GM12892 (cell line): ENCODE measurements at regions not wholly inside any gene's neighbourhood (a gene's known extent, or its start where the extent isn't known, plus 50 kb on each side); places are given as distances from the start of the nearest gene placed in this dataset.

ENCODE experiments used
- DNase-seq: peaks from one replicate; pipeline ENCODE4 v3.0.0; 2011; ENCODE audit not compliant: insufficient read length
- FAIRE-seq: peaks from 2 replicates; lab custom pipeline; 2011; peaks lifted over from hg19 to GRCh38; lab: Jason Lieb, UNC
- POLR2A ChIP-seq: IDR thresholded peaks from 2 replicates; pipeline ENCODE4 v1.6.1; 2011; ENCODE audit warnings: low read depth, low read length, control low read depth
- POLR2AphosphoS5 ChIP-seq: IDR thresholded peaks from 2 replicates; pipeline ENCODE4 v1.6.1; 2011; ENCODE audit warnings: low read depth, low read length, control low read depth
- TAF1 ChIP-seq: IDR thresholded peaks from 2 replicates; pipeline ENCODE4 v1.6.1; 2011; ENCODE audit warnings: low read depth, mild to moderate bottlenecking, control low read depth, low read length, borderline replicate concordance

GRCh38 chr17:65417406-65418221 lies 143.8 kb downstream of the AXIN2 start:
- FAIRE-seq (no peak), DNase-seq (no peak)
- TF ChIP-seq POLR2AphosphoS5 (no peak), TAF1 (no peak), POLR2A (no peak)

- no peak for TF ChIP-seq TAF1
- no peak for TF ChIP-seq POLR2A
- TF ChIP-seq POLR2AphosphoS5, result no peak
- FAIRE-seq, result no peak
- DNase-seq, result no peak
Observed at GRCh38 chr17:65415991-65416390, 145.5 kb downstream of the AXIN2 start.

GRCh38 chr17:65413390-65413789 lies 148.1 kb downstream of the AXIN2 start:
- no peak for DNase-seq
- TF ChIP-seq TAF1 (no peak), POLR2A (no peak)
- no peak for FAIRE-seq

GRCh38 chr17:65409381-65409780 lies 152.1 kb downstream of the AXIN2 start:
- no peak for FAIRE-seq
- DNase-seq, result no peak

GRCh38 chr17:65408050-65408449 lies 153.4 kb downstream of the AXIN2 start:
- TF ChIP-seq TAF1 (no peak), POLR2A (no peak)
- DNase-seq, result no peak
- no peak for FAIRE-seq

More at GRCh38 chr17:65409381-65409780, 152.1 kb downstream of the AXIN2 start:
- TF ChIP-seq TAF1 (no peak), POLR2A (no peak), POLR2AphosphoS5 (no peak)

GRCh38 chr17:65407017-65407416 lies 154.4 kb downstream of the AXIN2 start:
- no peak for DNase-seq
- no peak for FAIRE-seq
- TF ChIP-seq POLR2AphosphoS5, result no peak
- TF ChIP-seq POLR2A, result no peak
- no peak for TF ChIP-seq TAF1

GRCh38 chr17:65406552-65406951 lies 154.9 kb downstream of the AXIN2 start:
- TF ChIP-seq POLR2A, result no peak
- DNase-seq, result no peak
- no peak for FAIRE-seq

GRCh38 chr17:65405563-65405962 lies 155.9 kb downstream of the AXIN2 start:
- TF ChIP-seq POLR2AphosphoS5, result no peak
- no peak for TF ChIP-seq POLR2A
- no peak for TF ChIP-seq TAF1
- FAIRE-seq, result no peak

GRCh38 chr17:65404761-65405160 lies 156.7 kb downstream of the AXIN2 start:
- TF ChIP-seq POLR2AphosphoS5, result no peak
- TF ChIP-seq POLR2A, result no peak
- no peak for TF ChIP-seq TAF1
- no peak for FAIRE-seq
- no peak for DNase-seq

More at GRCh38 chr17:65405563-65405962, 155.9 kb downstream of the AXIN2 start:
- DNase-seq, result no peak

- FAIRE-seq, result no peak
- TF ChIP-seq POLR2A (no peak), TAF1 (no peak), POLR2AphosphoS5 (no peak)
- DNase-seq, result no peak
Observed at GRCh38 chr17:65403626-65404025, 157.8 kb downstream of the AXIN2 start.

- FAIRE-seq, result no peak
- TF ChIP-seq TAF1, result no peak
- TF ChIP-seq POLR2A, result no peak
- no peak for TF ChIP-seq POLR2AphosphoS5
- DNase-seq, result no peak
Observed at GRCh38 chr17:65402513-65403496, 158.6 kb downstream of the AXIN2 start.

GRCh38 chr17:65401561-65401960 lies 159.9 kb downstream of the AXIN2 start:
- FAIRE-seq, result no peak
- TF ChIP-seq POLR2AphosphoS5, result no peak
- no peak for TF ChIP-seq POLR2A
- TF ChIP-seq TAF1, result no peak
- no peak for DNase-seq
